A172 (cell line): ENCODE measurements at regions not wholly inside any gene's neighbourhood (a gene's known extent, or its start where the extent isn't known, plus 50 kb on each side); places are given as distances from the start of the nearest gene placed in this dataset.

Experiments used
- DNase-seq: peaks from one replicate; pipeline ENCODE4 v3.0.0-alpha.2; 2015; ENCODE audit warnings: low spot score

GRCh38 chr2:117714745-117715417 lies 99.6 kb upstream of the DDX18 start:
- no peak for DNase-seq

DNA sequence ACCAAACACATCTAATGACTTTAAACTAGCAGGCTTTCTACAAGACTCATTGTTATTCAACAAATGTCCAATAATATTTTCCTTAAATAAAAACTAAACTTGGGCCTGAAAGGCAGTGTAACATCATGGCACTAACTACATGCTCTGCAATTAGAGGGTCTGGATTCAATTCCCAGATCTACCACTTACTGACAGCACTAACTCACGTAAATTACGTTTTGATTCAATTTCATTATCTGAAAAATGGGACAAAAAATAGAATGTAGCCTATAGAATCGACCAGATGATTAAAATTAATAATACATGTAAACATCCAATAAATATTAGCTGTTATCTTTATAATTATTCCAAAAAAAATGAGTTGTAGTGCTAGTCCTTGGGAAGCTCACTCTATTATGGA lies 98.0 kb upstream of the DDX18 start:
- DNase-seq: no peak

DNA sequence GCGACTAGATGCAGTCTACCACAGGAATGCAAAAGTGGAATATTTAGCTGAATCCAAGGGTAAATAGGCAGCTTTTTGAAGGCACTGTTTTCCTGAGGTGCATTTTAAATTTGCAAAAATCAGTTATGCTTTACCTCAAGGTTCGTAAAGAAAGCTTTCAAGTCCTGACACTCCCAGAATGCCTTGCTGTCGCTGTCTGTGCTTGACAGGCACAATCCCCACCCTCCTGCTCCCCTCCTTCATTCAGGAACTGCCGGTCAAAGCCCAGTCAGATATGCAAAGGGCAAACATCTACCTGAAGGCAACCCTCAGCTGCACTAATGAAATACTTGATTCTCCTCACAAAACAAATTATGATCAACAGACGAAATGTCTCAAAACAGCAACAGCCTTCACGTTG lies 97.4 kb upstream of the DDX18 start:
- DNase-seq: no peak

- DNase-seq: no peak
These were observed 96.4 kb upstream of the DDX18 start for GRCh38 chr2:117718048-117718447.

GRCh38 chr2:117720765-117721164 lies 93.7 kb upstream of the DDX18 start:
- no peak for DNase-seq

GRCh38 chr2:117723483-117723882 lies 91.0 kb upstream of the DDX18 start:
- DNase-seq: no peak

DNA sequence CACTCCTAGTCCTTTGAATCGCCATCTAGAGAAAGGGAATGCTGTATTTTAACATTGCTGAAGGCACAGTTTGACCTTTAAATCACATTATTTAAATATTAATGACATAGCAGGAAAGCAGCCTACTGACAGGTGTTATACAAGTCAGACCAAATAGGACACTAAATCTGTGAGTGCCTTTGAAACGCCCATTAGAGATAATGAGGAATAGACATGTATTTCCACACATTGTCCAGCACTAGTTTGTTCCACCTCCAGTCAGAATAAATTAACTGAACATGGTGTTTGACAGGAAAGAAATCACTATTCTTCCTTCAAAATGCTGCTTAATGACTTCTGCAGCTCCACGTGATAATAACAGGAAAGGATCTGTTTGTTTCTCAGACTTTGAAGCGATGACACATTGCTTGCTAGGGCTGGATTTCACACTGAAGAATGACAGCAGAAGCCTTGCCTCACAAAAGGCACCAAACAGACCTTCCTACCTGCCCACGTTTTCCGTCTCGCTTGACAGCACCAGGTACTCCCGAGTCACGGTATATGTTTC lies 90.5 kb upstream of the DDX18 start:
- no peak for DNase-seq

GRCh38 chr2:117726747-117727146 lies 87.7 kb upstream of the DDX18 start:
- DNase-seq: no peak

DNA sequence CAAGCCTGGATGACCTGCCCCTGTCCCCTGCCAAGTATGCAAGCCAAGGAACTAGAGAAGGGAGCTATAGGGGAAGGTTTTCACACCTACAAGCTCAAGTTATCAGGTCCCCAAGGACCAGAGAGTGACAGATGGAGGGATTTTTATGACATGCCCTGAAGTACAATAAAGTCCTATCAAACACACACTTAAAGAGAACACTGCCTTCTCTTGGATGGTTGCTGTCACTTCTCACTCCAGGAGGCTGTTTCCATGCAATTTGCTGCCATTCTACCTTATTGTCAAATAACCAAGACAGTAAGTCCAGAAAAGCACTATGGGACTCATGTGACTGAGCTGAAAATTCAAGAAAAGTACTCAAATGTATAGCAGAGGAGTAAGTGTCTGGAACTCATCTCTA lies 76.6 kb upstream of the DDX18 start:
- no peak for DNase-seq

DNA sequence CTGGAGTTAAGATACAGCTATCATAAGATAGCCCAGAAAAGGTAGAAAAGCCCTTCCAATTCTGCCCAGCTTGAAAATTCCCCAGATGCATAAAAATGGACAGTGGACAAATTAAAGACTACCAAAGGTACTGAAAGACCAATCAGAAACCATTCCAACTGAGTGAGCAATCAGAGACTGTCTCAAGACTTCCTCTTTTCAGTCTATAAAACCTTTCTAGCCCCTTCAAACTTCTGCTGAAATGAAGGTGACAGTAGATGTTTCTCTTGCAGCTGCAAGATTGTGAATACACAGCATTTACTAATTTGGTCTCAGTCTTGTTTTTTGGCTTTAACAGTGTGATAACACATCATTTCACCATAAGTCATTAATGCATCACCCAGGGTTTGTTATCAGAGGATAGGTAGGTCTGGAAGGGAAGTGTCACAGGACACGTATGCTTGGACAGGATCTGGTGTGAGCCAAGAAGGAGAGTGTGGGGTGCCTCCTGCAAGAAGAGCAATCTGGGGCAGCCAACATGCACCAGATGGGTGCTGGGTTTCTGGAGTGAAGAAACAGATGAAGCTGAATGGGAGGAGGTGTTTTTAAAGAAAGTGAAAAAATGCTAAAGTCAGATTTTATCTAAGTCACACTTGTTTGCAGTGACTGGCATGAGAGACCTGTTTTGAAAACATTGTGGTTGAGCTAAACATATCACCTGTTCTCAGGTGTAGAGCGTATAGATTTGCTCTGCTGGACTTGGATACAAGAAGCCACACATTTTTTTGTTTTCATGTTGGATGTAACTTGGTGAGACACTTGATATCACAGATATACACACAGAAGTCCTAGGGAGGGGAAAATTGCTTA lies 75.3 kb upstream of the DDX18 start:
- DNase-seq: no peak

- no peak for DNase-seq
These were observed 69.0 kb upstream of the DDX18 start for GRCh38 chr2:117745537-117745936.

- no peak for DNase-seq
These were observed 58.7 kb upstream of the DDX18 start for GRCh38 chr2:117755768-117756167.

- no peak for DNase-seq
These were observed 53.6 kb upstream of the DDX18 start for GRCh38 chr2:117760916-117761315.

- no peak for DNase-seq
These were observed 52.0 kb upstream of the DDX18 start for GRCh38 chr2:117762454-117762853.

GRCh38 chr2:117763804-117764203 lies 50.7 kb upstream of the DDX18 start:
- DNase-seq: no peak
